A673 (cell line): ENCODE measurements at regions not wholly inside any gene's neighbourhood (a gene's known extent, or its start where the extent isn't known, plus 50 kb on each side); places are given as distances from the start of the nearest gene placed in this dataset.

Source experiments
- BruUV-seq: library from RNA; stranded (reverse); fragments of 400-500 nt; replicated peaks from 2 replicates; lab custom pipeline; 2021; lab: Mats Ljungman, UMichigan
- CTCF ChIA-PET: fragments of 300-600 bp; sonication (Branson Sonifier 250); formaldehyde crosslinking; loops from one replicate; lab custom pipeline; 2022; ENCODE audit warnings: antibody characterized with exemption; lab: Charles Lee
- POLR2A ChIA-PET: fragments of 300-600 bp; sonication (Branson Sonifier 250); formaldehyde crosslinking; loops from one replicate; lab custom pipeline; 2022; ENCODE audit warnings: antibody characterized with exemption; ENCODE audit not compliant: low non-redundant PET; lab: Charles Lee
- DNase-seq: peaks from one replicate; pipeline ENCODE4 v3.0.0-alpha.2; 2015; ENCODE audit warnings: low spot score
- H3K27ac ChIP-seq: fragments of 200-600 bp; sonication (generic); 2 replicates; pipeline ENCODE4 v1.5.1; 2016; ENCODE audit warnings: mixed run types, low read depth, mild to moderate bottlenecking, mixed read lengths, antibody characterized with exemption, low read length; ENCODE audit not compliant: poor library complexity, severe bottlenecking
- H3K27me3 ChIP-seq: fragments of 200-600 bp; sonication (generic); replicated peaks from 2 replicates; pipeline ENCODE4 v1.6.1; 2017; ENCODE audit warnings: mixed run types, low read depth, mild to moderate bottlenecking, mixed read lengths, antibody characterized with exemption, low read length; ENCODE audit not compliant: insufficient read depth, poor library complexity
- H3K36me3 ChIP-seq: fragments of 200-600 bp; sonication (generic); 2 replicates; pipeline ENCODE4 v1.6.1; 2016; ENCODE audit warnings: mixed run types, mild to moderate bottlenecking, mixed read lengths, antibody characterized with exemption, low read length; ENCODE audit not compliant: insufficient read depth, poor library complexity, severe bottlenecking
- H3K4me1 ChIP-seq: fragments of 200-600 bp; sonication (generic); 2 replicates; pipeline ENCODE4 v1.6.1; 2017; ENCODE audit warnings: mixed run types, mild to moderate bottlenecking, mixed read lengths, antibody characterized with exemption, low read length; ENCODE audit not compliant: insufficient read depth, poor library complexity, severe bottlenecking
- H3K4me3 ChIP-seq: fragments of 200-600 bp; sonication (generic); 2 replicates; pipeline ENCODE4 v1.5.1; 2016; ENCODE audit warnings: low read depth, mixed run types, mild to moderate bottlenecking, mixed read lengths, low read length; ENCODE audit not compliant: poor library complexity, severe bottlenecking
- H3K9me3 ChIP-seq: fragments of 200-600 bp; sonication (generic); 2 replicates; pipeline ENCODE4 v1.6.1; 2016; ENCODE audit warnings: mixed run types, low read depth, mild to moderate bottlenecking, mixed read lengths, antibody characterized with exemption, low read length; ENCODE audit not compliant: poor library complexity, severe bottlenecking
- CTCF ChIP-seq: fragments of 300-800, 200-600 bp; sonication (generic); conservative IDR thresholded peaks from 2 replicates; pipeline ENCODE4 v1.5.1; 2017; ENCODE audit warnings: low read depth, mild to moderate bottlenecking, antibody characterized with exemption, low read length, moderate library complexity, mixed read lengths
- EZH2 ChIP-seq: fragments of 200-600 bp; sonication (generic); IDR thresholded peaks from 2 replicates; pipeline ENCODE4 v1.6.1; 2017; ENCODE audit warnings: borderline replicate concordance, low read depth, mild to moderate bottlenecking, mixed read lengths, antibody characterized with exemption, low read length; ENCODE audit not compliant: poor library complexity, severe bottlenecking
- intact Hi-C: fragments of 100-400 bp; cut with micrococcal nuclease; formaldehyde crosslinking; loops from one replicate; pipeline ENCODE4 v1.10.0; 2022; ENCODE audit not compliant: unreplicated experiment

- no TSS peak for BruUV-seq
- intact Hi-C loops: no loop called here
- H3K27ac ChIP-seq: no peak overlapping the region
- no peak for DNase-seq
- ChIA-PET POLR2A (no interaction called here), CTCF (no interaction called here)
- TF ChIP-seq EZH2 (no peak), CTCF (no peak)
- H3K4me3 ChIP-seq: no peak overlapping the region
- no peaks in the 10 kb centered on the region for H3K36me3 ChIP-seq
- no peaks in the 10 kb centered on the region for H3K9me3 ChIP-seq
- no peaks in the 10 kb centered on the region for H3K4me1 ChIP-seq
- H3K27me3 ChIP-seq: no peaks in the 10 kb centered on the region
Measured at GRCh38 chr10:4338768-4339167, 487.2 kb upstream of the AKR1E2 start.

- CTCF ChIA-PET: no interaction called here
- Histone ChIP-seq H3K27me3 (no peaks in the 10 kb centered on the region), H3K4me1 (no peaks in the 10 kb centered on the region), H3K36me3 (no peaks in the 10 kb centered on the region), H3K27ac (no peak overlapping the region), H3K4me3 (no peak overlapping the region), H3K9me3 (no peaks in the 10 kb centered on the region)
- POLR2A ChIA-PET: no interaction called here
- no peak for DNase-seq
- intact Hi-C loops: no loop called here
- BruUV-seq: no TSS peak
- TF ChIP-seq CTCF (no peak), EZH2 (no peak)
Measured at GRCh38 chr10:4337563-4337962, 488.4 kb upstream of the AKR1E2 start.

- DNase-seq: no peak
- no peak overlapping the region for H3K27ac ChIP-seq
- TF ChIP-seq EZH2 (no peak), CTCF (no peak)
- no peaks in the 10 kb centered on the region for H3K9me3 ChIP-seq
- H3K27me3 ChIP-seq: no peaks in the 10 kb centered on the region
- intact Hi-C loops: no loop called here
- ChIA-PET CTCF (interaction anchor here (0.6 kb wide), 1 partner anchor 35 kb away, joined by 4 read pairs; no protein-coding TSS in a partner anchor), POLR2A (no interaction called here)
- no peak overlapping the region for H3K4me3 ChIP-seq
- no peaks in the 10 kb centered on the region for H3K4me1 ChIP-seq
- no TSS peak for BruUV-seq
- no peaks in the 10 kb centered on the region for H3K36me3 ChIP-seq
Measured at GRCh38 chr10:4334871-4335270, 491.1 kb upstream of the AKR1E2 start.
